HCT116 (cell line): ENCODE measurements at regions not wholly inside any gene's neighbourhood (a gene's known extent, or its start where the extent isn't known, plus 50 kb on each side); places are given as distances from the start of the nearest gene placed in this dataset.

Experiments
- ATAC-seq: fragments of 200-7000 bp; cut with Tn5 transposase; 2 replicates; pipeline ENCODE4 v1.9.1; 2020; ENCODE audit warnings: mild to moderate bottlenecking, moderate library complexity
- BruUV-seq: library from RNA; stranded (reverse); fragments of 400-500 nt; replicated peaks from 2 replicates; lab custom pipeline; 2021; lab: Mats Ljungman, UMichigan
- CTCF ChIA-PET: fragments of 300-600 bp; sonication (Branson Sonifier 250); formaldehyde crosslinking; loops from one replicate; lab custom pipeline; 2021; ENCODE audit warnings: antibody characterized with exemption; lab: Charles Lee
- POLR2A ChIA-PET: fragments of 300-600, 350-600 bp; sonication (Branson Sonifier 250); formaldehyde crosslinking; loops from one replicate; lab custom pipeline; 2021; ENCODE audit warnings: antibody characterized with exemption; lab: Charles Lee
- RAD21 ChIA-PET, 2 experiments: fragments of 300-600 bp; sonication (Branson Sonifier 250); formaldehyde crosslinking; loops; one replicate each; lab custom pipeline; 2023; ENCODE audit warnings: low total read pairs in 2 of 2; ENCODE audit not compliant: uncharacterized antibody in 2 of 2, unreplicated experiment in 2 of 2, low non-redundant PET in 1 of 2; lab: Charles Lee
- DNase-seq: peaks from one replicate; pipeline ENCODE4 v3.0.0-alpha.2; 2010; ENCODE audit warnings: low read depth, low spot score
- H2AFZ ChIP-seq: fragments of 200-600 bp; shearing (Covaris generic), sonication (generic); 2 replicates; pipeline ENCODE4 v1.6.1; 2017; ENCODE audit warnings: low read depth, mixed run types, mixed read lengths, antibody characterized with exemption, low read length; ENCODE audit not compliant: poor library complexity, severe bottlenecking
- H3K27ac ChIP-seq: 2 replicates; pipeline ENCODE4 v1.5.1; 2012; ENCODE audit warnings: low read depth, low read length
- H3K27me3 ChIP-seq: fragments of 200-600 bp; sonication (generic); 2 replicates; pipeline ENCODE4 v1.6.1; 2016; ENCODE audit warnings: mixed run types, low read length, mixed read lengths; ENCODE audit not compliant: insufficient read depth
- H3K36me3 ChIP-seq, 2 experiments: fragments of 200-500 bp in 1 of 2; fragments of 200-600 bp in 1 of 2; sonication (Bioruptor generic) in 1 of 2; sonication (generic) in 1 of 2; 2 replicates each; pipeline versions ENCODE4 v1.5.1 to v1.6.1; 2014 to 2016; ENCODE audit warnings: low read length in 2 of 2, inconsistent platforms in 1 of 2, mixed read lengths in 1 of 2, mixed run types in 1 of 2; ENCODE audit not compliant: insufficient read depth in 2 of 2, control insufficient read depth in 1 of 2
- H3K4me1 ChIP-seq, 2 experiments: fragments of 200-600 bp in 1 of 2; sonication (generic) in 1 of 2; 2 replicates each; pipeline versions ENCODE4 v1.5.1 to v1.6.1; 2012 to 2017; ENCODE audit warnings: low read length in 2 of 2, inconsistent platforms in 1 of 2, mild to moderate bottlenecking in 1 of 2, mixed read lengths in 1 of 2, mixed run types in 1 of 2, moderate library complexity in 1 of 2; ENCODE audit not compliant: insufficient read depth in 2 of 2, control insufficient read depth in 1 of 2
- H3K4me2 ChIP-seq: fragments of 200-600 bp; sonication (generic); 2 replicates; pipeline ENCODE4 v1.6.1; 2017; ENCODE audit warnings: mixed run types, low read length, mixed read lengths
- H3K4me3 ChIP-seq, 2 experiments: fragments of 200-600 bp in 1 of 2; sonication (generic) in 1 of 2; replicated peaks in 1 of 2; 2 replicates each; pipeline ENCODE4 v1.5.1; 2011 to 2016; ENCODE audit warnings: low read length in 2 of 2, control low read depth in 1 of 2, low read depth in 1 of 2, mild to moderate bottlenecking in 1 of 2, mixed read lengths in 1 of 2, mixed run types in 1 of 2
- H3K79me2 ChIP-seq: fragments of 200-600 bp; sonication (generic); 2 replicates; pipeline ENCODE4 v1.6.1; 2017; ENCODE audit warnings: mild to moderate bottlenecking, mixed run types, low read length, moderate library complexity, mixed read lengths; ENCODE audit not compliant: insufficient read depth
- H3K9ac ChIP-seq: fragments of 200-600 bp; sonication (generic); 2 replicates; pipeline ENCODE4 v1.6.1; 2016; ENCODE audit warnings: low read length, mixed read lengths
- H3K9me2 ChIP-seq: fragments of 200-600 bp; sonication (generic), shearing (Covaris generic); 2 replicates; pipeline ENCODE4 v1.6.1; 2017; ENCODE audit warnings: mixed run types, mild to moderate bottlenecking, moderate library complexity; ENCODE audit not compliant: insufficient read depth
- H3K9me3 ChIP-seq, 2 experiments: fragments of 200-500 bp in 1 of 2; fragments of 200-600 bp in 1 of 2; sonication (Bioruptor generic) in 1 of 2; sonication (generic) in 1 of 2; 2 replicates each; pipeline ENCODE4 v1.6.1; 2014 to 2017; ENCODE audit warnings: low read length in 2 of 2, mixed read lengths in 2 of 2, inconsistent platforms in 1 of 2, low read depth in 1 of 2, mild to moderate bottlenecking in 1 of 2, mixed run types in 1 of 2, moderate library complexity in 1 of 2; ENCODE audit not compliant: control insufficient read depth in 1 of 2, insufficient read depth in 1 of 2
- H4K20me1 ChIP-seq: fragments of 200-600 bp; sonication (generic), shearing (Covaris generic); 2 replicates; pipeline ENCODE4 v1.6.1; 2017; ENCODE audit warnings: mixed run types, mild to moderate bottlenecking, moderate library complexity; ENCODE audit not compliant: insufficient read depth
- ATF3 ChIP-seq: IDR thresholded peaks from 2 replicates; pipeline ENCODE4 v1.6.1; 2012
- CBX3 ChIP-seq: IDR thresholded peaks from 2 replicates; pipeline ENCODE4 v1.6.1; 2012; ENCODE audit warnings: low read depth
- CEBPB ChIP-seq: IDR thresholded peaks from 2 replicates; pipeline ENCODE4 v1.6.1; 2012; ENCODE audit warnings: low read depth
- CTCF ChIP-seq, 3 experiments: fragments of 200-600 bp in 1 of 3; sonication (generic) in 1 of 3; IDR thresholded peaks in 2 of 3; conservative IDR thresholded peaks in 1 of 3; 2 replicates each; pipeline ENCODE4 v1.5.1; 2012 to 2017; ENCODE audit warnings: low read depth in 2 of 3, low read length in 2 of 3, antibody characterized with exemption in 1 of 3, borderline replicate concordance in 1 of 3, control low read depth in 1 of 3, mild to moderate bottlenecking in 1 of 3, mixed read lengths in 1 of 3, mixed run types in 1 of 3, moderate library complexity in 1 of 3; ENCODE audit not compliant: insufficient read depth in 1 of 3
- EGR1 ChIP-seq: IDR thresholded peaks from 2 replicates; pipeline ENCODE4 v1.6.1; 2012; ENCODE audit warnings: low read depth
- ELF1 ChIP-seq: IDR thresholded peaks from 2 replicates; pipeline ENCODE4 v1.6.1; 2012; ENCODE audit warnings: low read depth, borderline replicate concordance
- EZH2 ChIP-seq: fragments of 200-600 bp; sonication (generic); IDR thresholded peaks from 2 replicates; pipeline ENCODE4 v1.6.1; 2017; ENCODE audit warnings: antibody characterized with exemption, mixed run types
- FOSL1 ChIP-seq: IDR thresholded peaks from 2 replicates; pipeline ENCODE4 v1.6.1; 2012; ENCODE audit warnings: low read depth
- JUND ChIP-seq: IDR thresholded peaks from 2 replicates; pipeline ENCODE4 v1.6.1; 2012
- MAX ChIP-seq: IDR thresholded peaks from 2 replicates; pipeline ENCODE4 v1.6.1; 2012
- POLR2A ChIP-seq: IDR thresholded peaks from 2 replicates; pipeline ENCODE4 v1.7.0; 2011; ENCODE audit warnings: borderline replicate concordance; ENCODE audit not compliant: insufficient read depth, insufficient read length; ENCODE audit errors: extremely low read depth
- POLR2AphosphoS5 ChIP-seq: IDR thresholded peaks from 2 replicates; pipeline ENCODE4 v1.6.1; 2011; ENCODE audit warnings: mild to moderate bottlenecking, low read depth, low read length, moderate library complexity
- REST ChIP-seq: IDR thresholded peaks from 2 replicates; pipeline ENCODE4 v1.6.1; 2012; ENCODE audit warnings: low read depth
- SIN3A ChIP-seq: IDR thresholded peaks from 2 replicates; pipeline ENCODE4 v1.6.1; 2012; ENCODE audit warnings: low read depth
- SP1 ChIP-seq: IDR thresholded peaks from 2 replicates; pipeline ENCODE4 v1.6.1; 2012; ENCODE audit warnings: low read depth
- TCF7L2 ChIP-seq: IDR thresholded peaks from 2 replicates; pipeline ENCODE4 v1.7.0; 2011; ENCODE audit warnings: borderline replicate concordance, inconsistent platforms; ENCODE audit not compliant: insufficient read depth, insufficient read length; ENCODE audit errors: extremely low read depth
- YY1 ChIP-seq: IDR thresholded peaks from 2 replicates; pipeline ENCODE4 v1.6.1; 2011; ENCODE audit warnings: low read length, low read depth, moderate library complexity, mild to moderate bottlenecking; ENCODE audit not compliant: insufficient replicate concordance; ENCODE audit errors: extremely low read depth
- ZBTB33 ChIP-seq: IDR thresholded peaks from 2 replicates; pipeline ENCODE4 v1.6.1; 2011; ENCODE audit warnings: mild to moderate bottlenecking, low read length, moderate library complexity; ENCODE audit not compliant: insufficient replicate concordance; ENCODE audit errors: extremely low read depth
- ZNF274 ChIP-seq: fragments of 200-500 bp; sonication (Bioruptor generic); IDR thresholded peaks from 2 replicates; pipeline ENCODE4 v1.6.1; 2014; ENCODE audit warnings: mild to moderate bottlenecking, low read depth, low read length, inconsistent platforms
- intact Hi-C: fragments of 100-400 bp; cut with micrococcal nuclease; formaldehyde crosslinking; loops from 2 replicates; pipeline ENCODE4 v1.10.0; 2022

- POLR2A ChIA-PET = no interaction called here
- no peak for TF ChIP-seq SIN3A
- TF ChIP-seq FOSL1 = no peak
- TF ChIP-seq ATF3 = no peak
- no peak for TF ChIP-seq REST
- no peak for TF ChIP-seq POLR2AphosphoS5
- TF ChIP-seq ZNF274 = no peak
- TF ChIP-seq EZH2 = no peak
- TF ChIP-seq CTCF (IDR thresholded peaks at IDR 0.05 in 2 of 3, conservative IDR thresholded peaks at IDR 0.05 in 1 of 3; ENCODE audit: borderline replicate concordance in 1 of 3, insufficient read depth in 1 of 3, low read depth in 2 of 3, low read length in 2 of 3) = no peak
- no peak for TF ChIP-seq EGR1
- TF ChIP-seq CEBPB = no peak
- no peak for TF ChIP-seq ZBTB33
- TF ChIP-seq MAX = no peak
- no peak for TF ChIP-seq SP1
- TF ChIP-seq POLR2A = no peak
- TF ChIP-seq CBX3 = no peak
- TF ChIP-seq TCF7L2 = no peak
- TF ChIP-seq JUND = no peak
- no peak for TF ChIP-seq YY1
- TF ChIP-seq ELF1 = no peak
- Histone ChIP-seq H3K9me2 (no peaks in the 10 kb centered on the region), H4K20me1 (no peaks in the 10 kb centered on the region), H3K9me3 (no peaks in the 10 kb centered on the region; a peak in 1 of 4 replicates), H3K9ac (no peak overlapping the region), H3K4me2 (no peak overlapping the region), H3K79me2 (no peaks in the 10 kb centered on the region), H2AFZ (no peak overlapping the region), H3K27ac (no peak overlapping the region), H3K4me1 (no peaks in the 10 kb centered on the region), H3K27me3 (no peaks in the 10 kb centered on the region; the same call in 1 of the 2 replicates), H3K4me3 (no peak overlapping the region), H3K36me3 (no peaks in the 10 kb centered on the region)
- CTCF ChIA-PET = no interaction called here
- no TSS peak for BruUV-seq
- intact Hi-C loops = no loop called here
- DNase-seq = no peak
- RAD21 ChIA-PET = no interaction called here
- ATAC-seq = no peak
Measured at GRCh38 chr2:66121946-66122345, 313.0 kb upstream of the MEIS1 start.
